HG02759 (cell line): ENCODE measurements at regions not wholly inside any gene's neighbourhood (a gene's known extent, or its start where the extent isn't known, plus 50 kb on each side); places are given as distances from the start of the nearest gene placed in this dataset.

Source experiments
- ATAC-seq: cut with Tn5 transposase; IDR thresholded peaks from one replicate; pipeline ENCODE4 v1.9.1; 2021; ENCODE audit warnings: mild to moderate bottlenecking, moderate library complexity; ENCODE audit not compliant: unreplicated experiment

- no peak for ATAC-seq
Measured at GRCh38 chr4:64497491-64497890, 88.2 kb upstream of the TECRL start.

GRCh38 chr4:64495946-64496345 is 86.7 kb upstream of the TECRL start:
- no peak for ATAC-seq

- no peak for ATAC-seq
Measured at GRCh38 chr4:64489628-64490027, 80.4 kb upstream of the TECRL start.

GRCh38 chr4:64479338-64479737 is 70.1 kb upstream of the TECRL start:
- no peak for ATAC-seq

- ATAC-seq: no peak
Measured at GRCh38 chr4:64477127-64477526, 67.9 kb upstream of the TECRL start.

GRCh38 chr4:64465263-64465662 is 56.0 kb upstream of the TECRL start:
- no peak for ATAC-seq

- no peak for ATAC-seq
Measured at GRCh38 chr4:64464581-64464980, 55.3 kb upstream of the TECRL start.
